ENCODE measurements at regions not wholly inside any gene's neighbourhood (a gene's known extent, or its start where the extent isn't known, plus 50 kb on each side); places are given as distances from the start of the nearest gene placed in this dataset.

- no peaks in the 10 kb centered on the region for H3K4me1 ChIP-seq (ENCODE audit: control insufficient read depth in 3 of 3, insufficient read depth in 2 of 3, low read depth in 1 of 3, low read length in 2 of 3)
- FAIRE-seq: no peak
- H3K27ac ChIP-seq (ENCODE audit: low read depth in 1 of 3, low read length in 2 of 3): no peak overlapping the region
- WGBS, 3 donors: 13 to 42% (median 29%) methylated on average over 3 of the region's 3 CpGs
- H3K9me3 ChIP-seq (ENCODE audit: control insufficient read depth in 2 of 2, insufficient read depth in 1 of 2, low read depth in 1 of 2, low read length in 1 of 2): peaks cover 0 to 15% of the 10 kb centered on the region in 2 donors
- no peaks in the 10 kb centered on the region for H3K27me3 ChIP-seq (ENCODE audit: control insufficient read depth in 3 of 3, insufficient read depth in 3 of 3, low read length in 3 of 3)
- peak in 1 of 2 donors; percentile 1 for DNase-seq
- no peak overlapping the region for H3K4me3 ChIP-seq (ENCODE audit: low read depth in 1 of 3, low read length in 3 of 3)
- no peaks in the 10 kb centered on the region for H3K36me3 ChIP-seq (ENCODE audit: control insufficient read depth in 3 of 3, insufficient read depth in 2 of 3, low read depth in 1 of 3, low read length in 3 of 3)
Observed at GRCh38 chr2:77977471-77978063, 455.4 kb upstream of the LRRTM4 start.

GRCh38 chr2:77995161-77995560, 473.0 kb upstream of the LRRTM4 start:
- Histone ChIP-seq H3K27me3 (ENCODE audit: control insufficient read depth in 3 of 3, insufficient read depth in 3 of 3, low read length in 3 of 3) (no peaks in the 10 kb centered on the region), H3K9me3 (ENCODE audit: control insufficient read depth in 2 of 2, insufficient read depth in 1 of 2, low read depth in 1 of 2, low read length in 1 of 2) (no peaks in the 10 kb centered on the region), H3K4me1 (ENCODE audit: control insufficient read depth in 3 of 3, insufficient read depth in 2 of 3, low read depth in 1 of 3, low read length in 2 of 3) (no peaks in the 10 kb centered on the region), H3K36me3 (ENCODE audit: control insufficient read depth in 3 of 3, insufficient read depth in 2 of 3, low read depth in 1 of 3, low read length in 3 of 3) (no peaks in the 10 kb centered on the region), H3K4me3 (ENCODE audit: low read depth in 1 of 3, low read length in 3 of 3) (no peak overlapping the region), H3K27ac (ENCODE audit: low read depth in 1 of 3, low read length in 2 of 3) (no peak overlapping the region)
- DNase-seq (no peak), FAIRE-seq (no peak)

GRCh38 chr2:77999376-77999775, 477.2 kb upstream of the LRRTM4 start:
- WGBS, 3 donors: 48 to 59% (median 50%) methylated on average over 1 of the region's 1 CpG
- FAIRE-seq: no peak
- H3K4me1 ChIP-seq (ENCODE audit: control insufficient read depth in 3 of 3, insufficient read depth in 2 of 3, low read depth in 1 of 3, low read length in 2 of 3): no peaks in the 10 kb centered on the region

GRCh38 chr2:78009289-78009688, 487.1 kb upstream of the LRRTM4 start:
- peaks cover 0 to 10% of the 10 kb centered on the region in 2 donors for H3K9me3 ChIP-seq (ENCODE audit: control insufficient read depth in 2 of 2, insufficient read depth in 1 of 2, low read depth in 1 of 2, low read length in 1 of 2)

More at GRCh38 chr2:77999376-77999775, 477.2 kb upstream of the LRRTM4 start:
- H3K9me3 ChIP-seq (ENCODE audit: control insufficient read depth in 2 of 2, insufficient read depth in 1 of 2, low read depth in 1 of 2, low read length in 1 of 2): no peaks in the 10 kb centered on the region
- H3K4me3 ChIP-seq (ENCODE audit: low read depth in 1 of 3, low read length in 3 of 3): no peak overlapping the region
- no peaks in the 10 kb centered on the region for H3K36me3 ChIP-seq (ENCODE audit: control insufficient read depth in 3 of 3, insufficient read depth in 2 of 3, low read depth in 1 of 3, low read length in 3 of 3)
- no peak overlapping the region for H3K27ac ChIP-seq (ENCODE audit: low read depth in 1 of 3, low read length in 2 of 3)
- no peak for DNase-seq
- H3K27me3 ChIP-seq (ENCODE audit: control insufficient read depth in 3 of 3, insufficient read depth in 3 of 3, low read length in 3 of 3): no peaks in the 10 kb centered on the region

GRCh38 chr2:78011251-78011650, 489.1 kb upstream of the LRRTM4 start:
- Histone ChIP-seq H3K27me3 (ENCODE audit: control insufficient read depth in 3 of 3, insufficient read depth in 3 of 3, low read length in 3 of 3) (no peaks in the 10 kb centered on the region), H3K9me3 (ENCODE audit: control insufficient read depth in 2 of 2, insufficient read depth in 1 of 2, low read depth in 1 of 2, low read length in 1 of 2) (peaks cover 0 to 7% of the 10 kb centered on the region in 2 donors), H3K4me3 (ENCODE audit: low read depth in 1 of 3, low read length in 3 of 3) (no peak overlapping the region), H3K4me1 (ENCODE audit: control insufficient read depth in 3 of 3, insufficient read depth in 2 of 3, low read depth in 1 of 3, low read length in 2 of 3) (no peaks in the 10 kb centered on the region), H3K36me3 (ENCODE audit: control insufficient read depth in 3 of 3, insufficient read depth in 2 of 3, low read depth in 1 of 3, low read length in 3 of 3) (no peaks in the 10 kb centered on the region), H3K27ac (ENCODE audit: low read depth in 1 of 3, low read length in 2 of 3) (no peak overlapping the region)
- DNase-seq: no peak
- 75 to 83% (median 82%) methylated on average over 2 of the region's 2 CpGs for WGBS, 3 donors
- no peak for FAIRE-seq

More at GRCh38 chr2:78009289-78009688, 487.1 kb upstream of the LRRTM4 start:
- no peaks in the 10 kb centered on the region for H3K36me3 ChIP-seq (ENCODE audit: control insufficient read depth in 3 of 3, insufficient read depth in 2 of 3, low read depth in 1 of 3, low read length in 3 of 3)
- FAIRE-seq (no peak), DNase-seq (no peak)
- H3K27me3 ChIP-seq (ENCODE audit: control insufficient read depth in 3 of 3, insufficient read depth in 3 of 3, low read length in 3 of 3): no peaks in the 10 kb centered on the region
- no peak overlapping the region for H3K27ac ChIP-seq (ENCODE audit: low read depth in 1 of 3, low read length in 2 of 3)
- H3K4me1 ChIP-seq (ENCODE audit: control insufficient read depth in 3 of 3, insufficient read depth in 2 of 3, low read depth in 1 of 3, low read length in 2 of 3): no peaks in the 10 kb centered on the region
- no peak overlapping the region for H3K4me3 ChIP-seq (ENCODE audit: low read depth in 1 of 3, low read length in 3 of 3)

GRCh38 chr2:78020491-78020890, 498.3 kb upstream of the LRRTM4 start:
- H3K9me3 ChIP-seq (ENCODE audit: control insufficient read depth in 2 of 2, insufficient read depth in 1 of 2, low read depth in 1 of 2, low read length in 1 of 2): peaks cover 0 to 16% of the 10 kb centered on the region in 2 donors
- no peak overlapping the region for H3K27ac ChIP-seq (ENCODE audit: low read depth in 1 of 3, low read length in 2 of 3)
- DNase-seq (no peak), FAIRE-seq (no peak)
- WGBS, 3 donors: 50 to 61% (median 50%) methylated on average over 4 of the region's 4 CpGs
- H3K27me3 ChIP-seq (ENCODE audit: control insufficient read depth in 3 of 3, insufficient read depth in 3 of 3, low read length in 3 of 3): no peaks in the 10 kb centered on the region
- no peaks in the 10 kb centered on the region for H3K36me3 ChIP-seq (ENCODE audit: control insufficient read depth in 3 of 3, insufficient read depth in 2 of 3, low read depth in 1 of 3, low read length in 3 of 3)
- H3K4me1 ChIP-seq (ENCODE audit: control insufficient read depth in 3 of 3, insufficient read depth in 2 of 3, low read depth in 1 of 3, low read length in 2 of 3): no peaks in the 10 kb centered on the region
- no peak overlapping the region for H3K4me3 ChIP-seq (ENCODE audit: low read depth in 1 of 3, low read length in 3 of 3)

GRCh38 chr2:78023356-78023755, 501.2 kb upstream of the LRRTM4 start:
- no peak overlapping the region for H3K4me3 ChIP-seq (ENCODE audit: low read depth in 1 of 3, low read length in 3 of 3)
- H3K9me3 ChIP-seq (ENCODE audit: control insufficient read depth in 2 of 2, insufficient read depth in 1 of 2, low read depth in 1 of 2, low read length in 1 of 2): peaks cover 0 to 19% of the 10 kb centered on the region in 2 donors
- H3K4me1 ChIP-seq (ENCODE audit: control insufficient read depth in 3 of 3, insufficient read depth in 2 of 3, low read depth in 1 of 3, low read length in 2 of 3): no peaks in the 10 kb centered on the region
- no peak for DNase-seq
- no peak overlapping the region for H3K27ac ChIP-seq (ENCODE audit: low read depth in 1 of 3, low read length in 2 of 3)
- WGBS, 3 donors: 68 to 79% (median 75%) methylated on average over 1 of the region's 1 CpG
- FAIRE-seq: no peak
- no peaks in the 10 kb centered on the region for H3K27me3 ChIP-seq (ENCODE audit: control insufficient read depth in 3 of 3, insufficient read depth in 3 of 3, low read length in 3 of 3)
- H3K36me3 ChIP-seq (ENCODE audit: control insufficient read depth in 3 of 3, insufficient read depth in 2 of 3, low read depth in 1 of 3, low read length in 3 of 3): no peaks in the 10 kb centered on the region

- WGBS, 3 donors: 85 to 91% (median 87%) methylated on average over 2 of the region's 2 CpGs
- no peak for DNase-seq
- H3K9me3 ChIP-seq (ENCODE audit: control insufficient read depth in 2 of 2, insufficient read depth in 1 of 2, low read depth in 1 of 2, low read length in 1 of 2): peaks cover 0 to 26% of the 10 kb centered on the region in 2 donors
- FAIRE-seq: no peak
- no peak overlapping the region for H3K27ac ChIP-seq (ENCODE audit: low read depth in 1 of 3, low read length in 2 of 3)
- H3K4me3 ChIP-seq (ENCODE audit: low read depth in 1 of 3, low read length in 3 of 3): no peak overlapping the region
- H3K27me3 ChIP-seq (ENCODE audit: control insufficient read depth in 3 of 3, insufficient read depth in 3 of 3, low read length in 3 of 3): no peaks in the 10 kb centered on the region
- H3K36me3 ChIP-seq (ENCODE audit: control insufficient read depth in 3 of 3, insufficient read depth in 2 of 3, low read depth in 1 of 3, low read length in 3 of 3): no peaks in the 10 kb centered on the region
- H3K4me1 ChIP-seq (ENCODE audit: control insufficient read depth in 3 of 3, insufficient read depth in 2 of 3, low read depth in 1 of 3, low read length in 2 of 3): no peaks in the 10 kb centered on the region
Observed at GRCh38 chr2:78024996-78025395, 502.8 kb upstream of the LRRTM4 start.

GRCh38 chr2:78029392-78029995, 507.3 kb upstream of the LRRTM4 start:
- H3K9me3 ChIP-seq (ENCODE audit: control insufficient read depth in 2 of 2, insufficient read depth in 1 of 2, low read depth in 1 of 2, low read length in 1 of 2): peaks cover 0 to 15% of the 10 kb centered on the region in 2 donors
- FAIRE-seq (no peak), DNase-seq (no peak)
- no peak overlapping the region for H3K27ac ChIP-seq (ENCODE audit: low read depth in 1 of 3, low read length in 2 of 3)
- H3K4me3 ChIP-seq (ENCODE audit: low read depth in 1 of 3, low read length in 3 of 3): no peak overlapping the region
- no peaks in the 10 kb centered on the region for H3K4me1 ChIP-seq (ENCODE audit: control insufficient read depth in 3 of 3, insufficient read depth in 2 of 3, low read depth in 1 of 3, low read length in 2 of 3)
- H3K27me3 ChIP-seq (ENCODE audit: control insufficient read depth in 3 of 3, insufficient read depth in 3 of 3, low read length in 3 of 3): no peaks in the 10 kb centered on the region
- WGBS, 3 donors: 50 to 72% (median 54%) methylated on average over 4 of the region's 4 CpGs
- H3K36me3 ChIP-seq (ENCODE audit: control insufficient read depth in 3 of 3, insufficient read depth in 2 of 3, low read depth in 1 of 3, low read length in 3 of 3): no peaks in the 10 kb centered on the region

Measured in small intestine (tissue), 7 donors.